Stimulated activated CD8-positive, alpha-beta memory T cell treated with anti-CD3 and anti-CD28 coated beads, Interleukin-7, amount 100 ng/mL, for 48 hours (primary cell): ENCODE measurements at regions not wholly inside any gene's neighbourhood (a gene's known extent, or its start where the extent isn't known, plus 50 kb on each side); places are given as distances from the start of the nearest gene placed in this dataset.
"Not testable (repeated sequence)": the region's sequence is repeated elsewhere in the genome, so short reads cannot be mapped to it uniquely, and the experiment has no call there.

Experiments used
- DNase-seq, 2 donors: peaks; one replicate each; pipeline ENCODE4 v3.0.0-alpha.2; 2020; ENCODE audit warnings: low read depth in 1 of 2; ENCODE audit errors: extremely low read depth in 1 of 2

DNA sequence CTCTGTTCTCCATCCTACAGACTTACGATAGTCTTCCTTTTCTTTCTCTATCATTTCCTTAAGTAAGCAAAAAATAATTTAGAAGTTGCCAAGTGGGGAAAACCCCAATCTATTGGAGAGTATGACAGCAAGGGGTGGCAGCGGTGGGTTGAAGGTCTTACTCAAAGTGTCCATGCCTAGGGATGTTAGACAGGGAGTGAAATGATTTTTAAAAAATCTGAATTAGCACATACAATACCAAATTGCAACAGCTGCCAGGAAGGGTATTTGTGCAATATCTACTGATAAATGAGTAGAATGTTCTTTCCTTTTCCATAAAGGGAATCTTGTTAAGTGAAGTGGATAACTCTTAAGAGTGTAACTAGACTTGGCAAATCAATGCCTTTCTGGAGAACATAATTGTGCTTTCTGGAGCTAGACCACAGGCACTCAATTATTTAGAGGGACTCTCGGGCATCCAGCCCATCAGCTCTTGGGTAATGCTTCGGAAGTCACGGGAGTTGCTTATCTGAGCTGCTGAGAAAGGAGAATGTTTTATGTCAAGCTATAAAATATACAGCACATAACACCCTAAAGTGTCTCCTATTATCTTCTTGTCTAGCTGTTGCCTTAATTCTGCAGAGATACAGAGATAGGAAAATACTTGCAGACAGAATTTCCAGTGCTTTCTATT is 151.5 kb downstream of the KCNJ2 start:
- DNase-seq: no peak

DNA sequence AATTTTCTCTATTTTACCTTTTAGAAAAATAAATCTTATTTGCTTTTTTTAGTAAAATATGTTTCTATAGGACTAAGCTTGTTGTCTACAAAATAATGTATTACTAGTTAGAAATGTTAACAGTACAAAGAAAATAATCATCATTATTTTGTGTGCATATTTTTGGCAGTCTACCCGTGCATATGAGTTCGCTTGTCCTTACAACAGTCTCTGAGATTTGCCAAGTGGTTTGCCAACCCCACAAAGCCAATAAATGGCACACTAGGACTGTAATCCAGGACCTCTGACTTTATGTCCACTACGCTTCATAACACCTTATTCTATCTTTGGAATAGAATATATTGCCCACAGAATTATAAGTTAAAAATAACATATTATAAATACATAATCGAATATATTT is 152.0 kb downstream of the KCNJ2 start:
- DNase-seq: no peak

DNA sequence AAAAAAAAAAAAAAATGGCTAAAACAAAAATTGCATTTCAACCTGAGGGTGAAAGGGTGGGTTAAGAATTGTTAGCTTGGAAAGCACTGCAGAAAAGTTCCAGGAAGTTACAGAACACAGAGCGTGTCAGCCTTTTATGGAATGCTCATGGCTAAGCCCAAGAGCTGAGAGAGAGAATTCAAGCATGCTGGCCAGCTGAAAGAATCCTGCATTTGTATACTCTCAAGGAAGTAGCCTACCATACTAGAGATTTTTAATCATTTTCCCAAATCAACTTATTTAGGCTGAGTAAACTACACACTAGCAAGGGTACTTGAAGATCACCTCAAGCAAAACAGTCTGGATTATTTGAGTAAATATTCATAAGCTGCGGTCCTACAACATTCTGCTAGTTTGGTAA is 153.9 kb downstream of the KCNJ2 start:
- no peak for DNase-seq

DNA sequence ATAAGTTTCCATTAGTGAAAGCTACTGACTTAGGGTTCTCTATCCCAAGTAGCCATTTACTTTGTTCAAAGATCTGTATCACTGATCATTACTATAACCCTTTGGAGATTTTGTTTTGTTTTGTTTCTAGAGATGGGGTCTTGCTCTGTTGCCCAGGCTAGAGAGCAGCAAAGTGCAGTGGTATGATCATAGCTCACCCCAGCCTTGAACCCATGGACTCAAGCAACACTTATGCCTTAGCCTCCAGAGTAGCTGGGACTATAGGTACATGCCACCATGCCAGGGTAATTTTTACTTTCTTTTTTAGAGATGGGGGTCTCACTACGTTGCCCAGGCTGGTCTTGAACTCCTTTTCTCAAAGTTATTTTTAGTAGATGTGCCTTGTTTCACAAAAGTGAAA is 154.7 kb downstream of the KCNJ2 start:
- DNase-seq: no peak

DNA sequence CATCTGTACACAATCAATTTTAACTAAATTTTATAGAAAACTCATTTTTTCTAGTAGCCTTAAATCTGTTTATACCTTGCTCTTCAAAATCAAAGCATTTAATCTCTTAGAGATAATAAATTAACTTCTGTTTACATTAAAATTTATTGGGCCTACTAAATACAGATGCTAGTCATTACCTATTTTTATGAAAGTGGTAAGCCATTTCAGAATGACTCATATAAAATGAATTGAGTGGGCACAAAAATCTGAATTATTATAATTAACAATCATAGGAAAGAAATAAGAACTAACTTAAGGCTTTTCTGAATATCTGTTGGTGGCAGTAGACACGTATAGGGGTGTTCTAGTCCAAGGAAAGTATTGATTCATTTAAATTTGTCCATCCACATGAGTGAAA is 157.9 kb downstream of the KCNJ2 start:
- no peak for DNase-seq

DNA sequence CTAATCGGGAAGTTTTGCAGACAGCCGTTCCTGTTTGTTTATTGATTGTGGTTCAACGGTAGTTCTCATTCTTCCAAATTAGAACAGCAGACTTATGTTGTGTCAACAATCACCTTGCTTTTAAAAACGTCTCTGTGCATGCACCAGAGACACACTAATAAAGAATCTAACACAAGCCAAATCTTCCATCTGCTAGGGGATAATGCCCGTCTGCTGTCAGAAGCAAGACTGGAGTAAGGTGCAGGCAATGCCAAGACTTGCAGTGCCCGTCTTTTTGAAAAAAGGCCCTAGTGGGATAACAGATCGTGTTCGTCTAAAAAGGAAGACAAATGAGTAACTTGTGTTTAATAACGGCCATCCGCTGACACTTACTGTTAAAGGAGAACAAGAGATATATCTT is 158.4 kb downstream of the KCNJ2 start:
- no peak for DNase-seq

DNA sequence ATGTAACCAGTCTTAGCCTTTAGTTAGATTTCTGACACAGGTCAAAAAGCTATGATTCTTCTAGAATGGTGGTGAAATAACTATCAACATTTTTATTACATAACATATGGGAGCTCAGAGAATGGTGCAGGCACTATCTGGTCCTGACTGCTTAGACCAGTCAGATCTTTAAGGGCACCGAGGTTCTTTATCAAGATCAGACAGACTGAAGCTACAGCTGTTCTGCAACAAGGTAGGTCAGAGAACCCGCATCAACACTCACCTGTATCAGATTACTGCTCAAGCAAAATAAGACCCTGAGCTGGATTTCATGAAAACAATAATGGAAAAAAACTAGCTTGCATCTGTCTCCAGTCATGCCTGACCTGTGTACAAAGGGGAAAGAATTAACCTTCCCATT is 160.4 kb downstream of the KCNJ2 start:
- no peak for DNase-seq

DNA sequence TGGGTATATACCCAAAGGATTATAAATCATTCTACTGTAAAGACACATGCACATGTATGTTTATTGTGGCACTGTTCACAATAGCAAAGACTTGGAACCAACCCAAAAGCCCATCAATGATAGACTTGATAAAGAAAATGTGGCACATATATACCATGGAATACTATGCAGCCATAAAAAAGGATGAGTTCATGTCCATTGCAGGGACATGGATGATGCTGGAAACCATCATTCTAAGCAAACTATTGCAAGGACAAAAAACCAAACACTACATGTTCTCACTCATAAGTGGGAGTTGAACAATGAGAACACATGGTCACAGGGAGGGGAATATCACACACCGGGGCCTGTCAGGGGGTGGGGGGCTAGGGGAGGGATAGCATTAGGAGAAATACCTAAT is 161.7 kb downstream of the KCNJ2 start:
- DNase-seq: not testable (repeated sequence)

DNA sequence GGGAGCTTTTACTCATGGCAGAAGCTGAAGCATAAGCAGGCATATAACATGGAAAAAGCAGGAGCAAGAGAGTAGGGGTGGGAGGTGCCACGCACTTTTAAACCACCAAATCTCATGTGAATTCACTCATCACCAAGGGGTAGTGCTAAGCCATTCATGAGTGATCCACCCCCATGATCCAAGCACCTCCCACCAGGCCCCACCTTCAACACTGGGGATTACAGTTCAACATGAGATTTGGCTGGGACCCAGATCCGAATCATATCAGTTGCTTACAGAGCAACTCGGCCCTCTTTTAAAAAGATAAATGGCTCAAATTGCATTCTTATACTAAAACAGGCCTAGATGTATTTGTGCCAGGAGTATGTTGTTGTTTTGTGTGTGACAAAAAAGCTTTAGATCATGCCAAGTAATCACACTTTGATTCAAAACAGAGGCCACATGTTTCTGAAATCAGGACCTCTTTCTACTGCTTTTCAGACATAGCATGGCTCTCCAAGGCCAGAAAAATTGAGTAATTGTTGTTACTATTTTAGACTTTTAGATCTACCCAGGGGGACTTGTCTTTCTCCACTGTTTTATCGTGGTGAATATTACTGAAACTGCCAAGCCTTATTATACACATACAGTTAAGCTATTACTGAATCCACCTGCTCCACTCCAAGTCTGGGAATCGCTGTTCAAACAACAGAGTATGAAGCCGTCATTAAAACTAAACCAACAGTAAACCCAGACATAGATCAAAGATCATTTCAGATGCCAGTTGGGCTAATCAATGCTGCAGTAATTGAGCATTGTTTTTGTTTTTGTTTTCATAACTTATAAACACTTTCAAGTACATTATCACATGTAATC is 163.3 kb downstream of the KCNJ2 start:
- no peak for DNase-seq

DNA sequence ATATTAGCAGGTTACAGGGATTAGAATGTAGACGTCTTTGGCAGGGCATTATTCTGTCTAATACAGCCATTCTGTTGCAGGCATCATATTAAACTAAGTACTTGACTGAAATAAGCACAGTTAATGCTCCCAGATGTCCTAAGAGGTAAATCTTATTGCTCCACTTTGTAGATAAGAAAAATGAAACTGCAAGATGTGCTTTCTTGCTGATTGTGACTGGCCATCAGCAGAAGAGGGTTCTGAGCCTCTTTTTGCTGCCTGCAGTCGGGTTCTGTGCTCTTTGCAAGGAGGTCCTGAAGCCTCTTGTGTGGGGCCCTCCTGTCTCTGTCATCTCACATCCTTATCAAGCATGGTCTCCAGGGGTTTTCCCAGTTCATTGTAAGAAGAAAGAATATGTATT is 167.1 kb downstream of the KCNJ2 start:
- DNase-seq: no peak

DNA sequence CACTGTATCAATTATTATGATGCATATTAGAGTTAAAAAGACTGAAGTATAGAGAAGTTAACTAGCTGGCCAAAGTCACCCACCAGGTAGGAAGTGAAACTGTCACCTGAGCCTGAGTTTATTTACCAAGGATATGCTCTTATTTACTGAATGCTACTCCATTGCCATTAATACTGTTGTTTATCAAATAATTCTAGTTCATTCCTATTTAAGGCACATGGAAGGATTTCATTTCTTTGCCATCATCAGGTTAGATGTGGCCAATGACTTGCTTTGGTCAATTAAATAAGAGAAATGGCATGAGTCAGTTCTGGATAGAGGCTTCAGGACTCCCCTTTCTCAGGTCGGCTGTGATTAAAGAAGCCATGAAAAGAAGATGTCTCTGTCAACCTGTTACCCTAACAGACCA is 169.6 kb downstream of the KCNJ2 start:
- no peak for DNase-seq

DNA sequence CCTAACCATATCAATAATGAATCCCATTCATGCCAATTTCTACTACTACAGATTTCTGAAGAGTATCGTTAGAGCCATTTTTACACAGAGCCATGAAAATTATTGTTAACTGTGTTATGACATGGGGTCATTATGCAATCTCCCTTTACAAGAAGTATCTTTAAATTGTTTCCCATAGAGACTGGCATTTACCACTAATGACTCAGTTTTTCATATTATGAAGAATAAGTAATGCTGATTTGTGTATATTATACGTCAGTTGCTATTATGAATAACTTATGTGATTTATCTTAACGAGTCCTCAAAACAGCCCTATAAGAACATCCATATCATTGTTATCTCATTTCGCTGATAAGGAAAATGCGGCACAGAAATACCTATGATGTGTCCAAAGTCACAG is 173.8 kb downstream of the KCNJ2 start:
- DNase-seq: no peak

DNA sequence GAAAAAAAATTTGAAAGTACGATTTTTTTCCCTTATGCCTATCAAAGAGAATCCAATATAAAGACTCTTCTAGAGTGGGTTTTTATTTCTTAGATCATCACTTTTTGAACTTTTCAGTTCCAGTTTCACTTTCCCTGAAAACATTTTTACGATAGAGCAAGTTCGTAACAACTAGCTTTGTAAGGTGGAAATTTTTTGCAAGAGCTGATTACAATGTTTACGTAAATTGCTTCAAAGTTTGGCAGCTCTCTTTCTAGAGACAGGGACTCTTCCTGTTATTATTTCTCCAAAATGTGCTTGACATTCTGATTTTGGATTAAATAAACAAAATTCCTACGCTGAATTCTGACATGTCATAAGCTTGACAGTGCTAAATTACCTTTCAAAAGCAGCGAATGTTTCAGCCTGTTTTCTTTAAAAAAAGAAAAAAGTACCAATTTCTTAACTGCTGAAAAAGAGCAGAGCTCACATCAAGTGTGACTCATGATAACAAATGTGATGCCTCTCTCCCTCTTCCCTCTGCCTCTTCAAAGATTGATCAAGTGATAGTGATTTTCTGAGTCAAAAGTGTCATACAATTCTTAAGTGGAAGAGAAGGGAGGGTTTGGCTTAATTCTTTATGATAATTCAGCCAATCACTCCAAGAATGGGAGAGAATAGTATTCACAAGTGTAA is 175.2 kb downstream of the KCNJ2 start:
- DNase-seq: no peak

DNA sequence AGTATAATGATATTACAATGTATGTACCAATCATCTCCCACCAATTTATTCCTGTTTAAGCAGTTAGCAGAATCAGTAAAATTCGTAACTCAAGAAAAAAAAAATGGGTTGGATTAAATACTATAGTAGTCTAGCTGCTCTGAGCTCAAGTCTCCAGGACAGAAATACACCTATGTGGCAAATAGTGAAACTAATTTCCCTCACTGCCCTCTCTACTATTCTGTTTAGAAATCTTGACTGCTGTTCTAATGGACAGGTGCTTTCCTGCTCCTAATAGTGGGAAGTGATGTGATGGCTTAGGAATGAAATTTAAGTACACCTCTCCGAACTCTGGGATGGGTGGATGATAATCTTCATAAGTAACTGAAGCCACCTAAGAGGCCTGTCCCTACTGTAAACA is 175.7 kb downstream of the KCNJ2 start:
- no peak for DNase-seq

DNA sequence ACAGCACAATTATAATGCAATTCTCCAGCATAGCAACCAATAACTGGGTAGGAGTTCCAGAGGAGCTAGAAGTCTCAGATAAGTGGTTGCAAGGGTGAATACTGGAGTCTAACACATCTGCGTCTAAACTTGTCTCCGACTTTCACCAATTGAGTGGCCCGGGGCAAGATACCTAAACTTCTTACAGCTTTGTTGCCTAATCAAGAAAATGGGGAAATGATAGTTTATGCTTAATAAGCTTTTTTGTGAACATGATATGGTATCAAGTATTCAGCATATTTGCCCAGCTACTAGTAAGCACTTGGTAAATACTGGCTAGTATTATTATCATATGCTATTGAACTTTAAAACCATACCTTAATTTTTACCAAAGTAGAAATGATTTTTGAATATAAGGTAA is 183.5 kb downstream of the KCNJ2 start:
- no peak for DNase-seq

DNA sequence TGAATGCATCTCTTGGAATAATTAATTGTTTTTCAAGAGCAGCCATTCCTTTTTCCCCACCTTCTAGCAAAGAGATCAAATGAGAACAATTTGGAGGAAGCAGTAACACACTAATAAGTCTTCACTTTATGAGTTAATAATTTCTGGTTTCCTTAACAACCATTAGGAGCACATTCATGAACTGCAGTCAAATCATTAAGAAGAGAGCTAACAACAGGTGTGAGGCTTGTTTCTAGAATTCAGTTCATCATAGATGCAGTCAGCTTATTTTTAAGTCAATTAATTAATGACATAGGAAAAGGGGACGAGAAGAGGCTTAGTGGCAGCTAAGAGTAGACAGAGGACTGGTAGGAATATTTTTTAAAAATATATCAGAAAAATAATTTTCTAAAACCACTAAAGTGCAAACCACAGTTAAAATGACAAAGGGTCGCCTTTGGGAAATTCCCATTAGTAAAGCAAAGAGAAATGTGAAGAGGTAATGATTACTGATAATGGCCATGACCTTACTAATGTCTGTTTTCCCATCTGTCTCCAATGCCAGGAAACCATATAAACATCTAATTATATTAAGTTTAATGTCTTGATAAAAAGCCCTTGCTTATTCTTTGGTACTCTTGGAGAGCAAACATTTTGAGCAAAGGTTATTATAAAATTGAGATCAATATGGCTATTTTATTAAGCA is 184.2 kb downstream of the KCNJ2 start:
- DNase-seq: no peak

DNA sequence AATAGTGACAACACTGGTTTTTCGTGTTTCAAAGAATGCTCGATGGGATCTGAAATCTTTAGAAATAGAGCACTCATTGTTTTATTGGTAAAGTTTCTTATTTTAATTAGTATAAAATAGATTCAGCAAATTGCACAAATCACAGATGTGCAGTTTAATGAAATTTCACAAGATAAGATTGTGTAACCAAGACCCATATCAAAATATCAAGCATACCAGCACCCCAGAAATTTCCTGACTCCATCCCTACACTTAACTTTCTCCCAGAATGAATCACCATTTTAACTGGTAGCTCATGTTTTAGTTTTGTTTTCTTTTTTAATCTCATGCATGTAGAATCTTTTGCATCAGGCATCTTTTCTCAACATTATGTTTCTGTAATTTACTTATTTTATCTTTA is 185.9 kb downstream of the KCNJ2 start:
- no peak for DNase-seq

DNA sequence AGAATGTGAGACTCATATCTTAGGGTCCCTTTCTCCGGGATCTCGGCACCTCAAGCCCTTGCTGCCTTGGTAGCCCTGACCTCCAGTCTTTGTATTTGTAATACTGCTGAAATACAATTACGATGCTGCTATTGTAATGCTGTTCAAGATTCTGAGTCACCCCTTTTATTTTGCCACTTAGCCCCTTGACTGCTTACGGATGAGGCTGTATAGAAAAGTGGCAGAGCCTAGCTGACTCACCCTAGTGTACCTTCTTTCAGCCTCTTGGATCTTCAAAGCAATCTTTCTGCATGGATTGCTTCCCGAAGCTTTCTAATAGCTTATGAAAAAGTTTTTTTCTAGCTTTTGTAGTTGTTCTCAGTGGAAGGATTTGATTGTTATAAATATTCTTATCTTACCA is 187.9 kb downstream of the KCNJ2 start:
- DNase-seq: no peak

DNA sequence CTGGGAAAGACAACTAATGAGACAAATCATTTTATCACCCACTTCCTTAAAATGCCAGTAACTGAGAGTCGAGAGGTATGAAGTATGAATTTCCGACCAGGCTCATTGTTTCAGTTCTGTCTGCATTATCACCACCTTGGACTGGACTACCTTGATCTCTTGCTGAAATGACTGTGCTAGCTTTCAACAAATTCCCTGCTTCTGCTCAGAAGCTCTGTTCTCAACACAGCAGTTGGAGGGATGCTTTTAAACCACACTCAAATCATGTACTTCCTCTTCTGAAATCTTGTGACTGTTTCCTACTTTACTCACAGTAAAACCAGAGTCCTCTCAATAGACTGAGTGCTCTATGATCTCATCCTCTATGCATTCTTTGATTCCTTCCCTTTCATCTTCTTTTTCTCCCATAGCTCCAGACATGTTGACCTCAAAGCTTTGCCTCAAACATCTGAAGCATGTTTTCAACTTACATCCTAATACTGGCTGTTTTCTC is 195.8 kb downstream of the KCNJ2 start:
- no peak for DNase-seq

DNA sequence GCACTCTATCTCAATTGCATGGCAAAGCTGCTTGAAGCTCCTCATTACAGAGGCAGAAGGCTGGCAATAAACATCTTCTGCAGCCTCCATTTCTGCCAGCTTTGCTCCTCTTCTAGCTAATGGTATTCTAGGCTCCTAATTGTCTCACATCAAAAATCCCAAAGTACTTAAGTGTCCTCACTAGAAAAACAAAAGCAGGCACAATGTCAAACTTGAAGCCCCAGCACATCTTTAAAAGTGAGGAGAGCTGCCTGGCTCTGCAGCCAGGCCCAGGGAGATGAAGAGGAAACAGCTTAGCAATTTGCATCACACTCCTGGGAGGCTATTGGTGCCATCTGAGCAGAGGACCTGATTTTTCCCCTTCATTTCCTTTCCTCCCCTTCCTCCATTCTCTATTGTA is 197.1 kb downstream of the KCNJ2 start:
- DNase-seq: no peak

DNA sequence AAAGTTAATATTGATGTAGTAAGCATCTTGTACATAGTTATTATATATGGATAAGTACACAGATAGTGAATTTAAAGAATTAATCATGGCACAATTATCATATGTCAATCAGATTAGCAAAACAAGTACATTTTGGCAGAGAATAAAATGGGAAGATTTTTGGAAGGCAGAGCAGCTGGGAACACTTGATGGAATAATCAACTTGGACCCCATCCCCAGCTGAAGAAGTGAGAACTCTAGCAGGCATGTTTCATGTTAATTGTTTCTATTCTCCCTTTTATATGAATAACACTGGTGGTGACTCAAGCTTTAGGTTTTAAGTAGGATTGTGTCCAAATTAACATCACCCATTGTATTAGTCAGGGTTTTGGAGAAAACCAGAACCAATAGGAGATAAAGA is 198.7 kb downstream of the KCNJ2 start:
- DNase-seq: no peak
